T-helper 2 cell treated with Interferon-gamma antibody and Interleukin-4, amounts not matched to agents 5 μg/mL and 100 μg/mL, for 36 hours (primary cell): ENCODE measurements at regions not wholly inside any gene's neighbourhood (a gene's known extent, or its start where the extent isn't known, plus 50 kb on each side); places are given as distances from the start of the nearest gene placed in this dataset.
A peak's percentile ranks its signal among the peaks of the same experiment; 100 is the strongest.

ENCODE experiments used
- DNase-seq: peaks from one replicate; pipeline ENCODE4 v3.0.0; 2021; ENCODE audit warnings: low spot score
- H3K27ac Mint-ChIP-seq: one replicate; pipeline ENCODE4 v1.8.0; 2021; ENCODE audit warnings: mild to moderate bottlenecking, mixed read lengths
- H3K27me3 Mint-ChIP-seq: one replicate; pipeline ENCODE4 v1.8.0; 2021; ENCODE audit warnings: low read depth, mixed read lengths
- H3K36me3 Mint-ChIP-seq: one replicate; pipeline ENCODE4 v1.8.0; 2021; ENCODE audit warnings: low read depth, mixed read lengths
- H3K4me1 Mint-ChIP-seq: one replicate; pipeline ENCODE4 v1.8.0; 2021; ENCODE audit warnings: low read depth, mixed read lengths
- H3K4me3 Mint-ChIP-seq: one replicate; pipeline ENCODE4 v1.8.0; 2022; ENCODE audit warnings: mild to moderate bottlenecking, moderate library complexity, mixed read lengths
- H3K9me3 Mint-ChIP-seq: one replicate; pipeline ENCODE4 v1.8.0; 2021; ENCODE audit warnings: mixed read lengths

DNA sequence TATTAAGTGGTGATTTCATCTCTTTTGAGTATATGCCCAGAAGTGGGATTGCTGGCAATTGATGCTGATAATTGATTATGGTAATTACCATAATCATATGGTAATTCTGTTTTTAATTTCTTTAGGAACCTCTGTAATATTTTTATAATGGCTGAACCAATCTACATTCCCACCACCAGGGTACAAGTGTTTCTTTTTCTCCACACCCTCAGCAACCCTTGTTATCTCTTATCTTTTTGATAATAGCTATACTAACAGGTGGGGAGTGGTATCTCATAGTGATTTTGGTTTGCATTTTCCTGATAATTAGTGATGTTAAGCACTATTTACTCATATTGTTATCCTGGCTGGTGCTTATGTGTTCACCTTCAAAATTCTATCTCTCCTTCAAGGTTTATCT is 212.6 kb downstream of the FMR1NB start:
- Mint-ChIP-seq H3K36me3 (no peaks in the 10 kb centered on the region), H3K4me3 (no peak overlapping the region), H3K9me3 (no peaks in the 10 kb centered on the region), H3K27ac (no peak overlapping the region), H3K4me1 (no peaks in the 10 kb centered on the region), H3K27me3 (no peaks in the 10 kb centered on the region)
- no peak for DNase-seq

DNA sequence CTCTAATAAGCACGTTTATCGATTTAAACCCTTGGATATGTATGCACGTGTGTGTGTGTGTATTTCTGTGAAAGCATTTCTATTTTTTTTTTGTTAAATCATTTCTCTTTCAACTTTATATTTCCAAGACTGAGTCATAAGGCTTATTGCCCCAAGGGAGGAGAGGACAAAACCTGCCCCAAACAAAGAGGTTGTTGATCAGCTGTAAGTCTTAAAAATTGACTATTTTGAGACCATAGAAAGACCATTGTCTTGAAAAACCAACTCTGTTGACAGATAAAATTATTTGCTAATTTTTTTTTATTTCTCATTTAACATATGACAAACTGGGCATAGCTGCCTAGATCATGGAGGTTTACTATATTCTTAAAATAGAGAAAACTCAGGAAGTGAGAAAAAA is 222.4 kb downstream of the FMR1NB start:
- H3K36me3 Mint-ChIP-seq = no peaks in the 10 kb centered on the region
- H3K4me3 Mint-ChIP-seq = no peak overlapping the region
- no peak for DNase-seq
- H3K27ac Mint-ChIP-seq = no peak overlapping the region
- H3K4me1 Mint-ChIP-seq = no peaks in the 10 kb centered on the region
- H3K9me3 Mint-ChIP-seq = peaks cover 13% of the 10 kb centered on the region
- no peaks in the 10 kb centered on the region for H3K27me3 Mint-ChIP-seq

DNA sequence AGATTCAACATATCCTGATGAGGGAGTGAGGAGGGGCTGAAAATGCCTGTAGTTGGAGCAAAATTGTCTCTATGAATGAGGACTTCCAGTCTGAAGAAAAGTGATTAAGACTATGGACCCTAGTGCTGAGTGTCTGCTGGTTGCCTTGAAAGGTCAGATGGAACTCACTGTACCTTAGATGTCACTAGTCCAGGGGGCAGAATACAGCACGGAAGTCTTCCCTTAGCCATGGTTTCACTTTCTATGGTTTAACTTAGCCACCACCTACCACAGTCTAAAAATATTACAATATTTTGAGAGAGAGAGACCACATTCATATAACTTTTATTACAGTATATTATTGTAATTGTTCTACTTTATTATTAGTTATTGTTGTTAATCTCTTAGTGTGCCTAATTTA is 223.1 kb downstream of the FMR1NB start:
- no peak overlapping the region for H3K27ac Mint-ChIP-seq
- H3K9me3 Mint-ChIP-seq = peaks cover 13% of the 10 kb centered on the region
- DNase-seq = no peak

DNA sequence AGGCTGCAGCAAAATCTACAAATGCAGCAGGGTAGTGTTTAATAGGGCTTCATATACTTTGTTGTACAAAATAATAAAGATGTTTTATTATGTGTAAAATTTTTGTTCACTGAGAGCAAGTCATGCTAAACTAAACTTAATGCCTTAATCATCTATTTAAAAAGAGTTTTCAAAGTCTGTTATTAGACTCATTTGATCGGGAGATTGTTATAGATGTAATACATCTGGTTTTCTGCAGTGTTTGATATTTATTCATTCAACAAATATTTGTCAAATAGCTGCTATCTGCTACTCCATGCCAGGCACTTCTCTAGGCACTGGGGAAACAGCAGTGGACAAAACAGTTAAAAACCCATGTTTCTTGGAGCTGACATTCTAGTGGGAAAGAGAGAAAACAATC is 233.6 kb downstream of the FMR1NB start:
- Mint-ChIP-seq H3K9me3 (no peaks in the 10 kb centered on the region), H3K4me3 (no peak overlapping the region), H3K27ac (no peak overlapping the region), H3K36me3 (no peaks in the 10 kb centered on the region), H3K4me1 (no peaks in the 10 kb centered on the region), H3K27me3 (no peaks in the 10 kb centered on the region)
- DNase-seq = no peak

More for the DNA sequence above, 223.1 kb downstream of the FMR1NB start:
- H3K27me3 Mint-ChIP-seq = no peaks in the 10 kb centered on the region
- H3K36me3 Mint-ChIP-seq = no peaks in the 10 kb centered on the region
- H3K4me1 Mint-ChIP-seq = no peaks in the 10 kb centered on the region
- no peak overlapping the region for H3K4me3 Mint-ChIP-seq

DNA sequence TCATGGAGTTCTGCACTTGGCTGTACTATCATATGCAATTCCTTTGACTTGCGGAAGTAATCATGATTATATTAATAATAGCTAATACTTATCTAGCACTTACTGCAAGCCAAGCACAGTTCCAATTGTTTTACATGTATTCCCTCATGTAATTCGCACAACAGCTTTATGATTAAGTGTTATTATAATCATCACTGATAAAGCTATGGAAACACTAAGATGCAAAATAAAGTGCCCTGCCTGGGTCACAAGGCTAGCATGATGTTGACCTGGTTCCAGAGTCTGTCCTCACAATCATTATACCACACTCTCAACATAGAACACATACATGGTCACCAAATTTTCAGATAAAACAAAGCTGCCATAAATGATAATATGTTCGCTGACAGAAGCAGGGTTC is 234.6 kb downstream of the FMR1NB start:
- DNase-seq = no peak
- Mint-ChIP-seq H3K9me3 (no peaks in the 10 kb centered on the region), H3K36me3 (no peaks in the 10 kb centered on the region), H3K27me3 (no peaks in the 10 kb centered on the region), H3K4me1 (no peaks in the 10 kb centered on the region), H3K27ac (no peak overlapping the region), H3K4me3 (no peak overlapping the region)

DNA sequence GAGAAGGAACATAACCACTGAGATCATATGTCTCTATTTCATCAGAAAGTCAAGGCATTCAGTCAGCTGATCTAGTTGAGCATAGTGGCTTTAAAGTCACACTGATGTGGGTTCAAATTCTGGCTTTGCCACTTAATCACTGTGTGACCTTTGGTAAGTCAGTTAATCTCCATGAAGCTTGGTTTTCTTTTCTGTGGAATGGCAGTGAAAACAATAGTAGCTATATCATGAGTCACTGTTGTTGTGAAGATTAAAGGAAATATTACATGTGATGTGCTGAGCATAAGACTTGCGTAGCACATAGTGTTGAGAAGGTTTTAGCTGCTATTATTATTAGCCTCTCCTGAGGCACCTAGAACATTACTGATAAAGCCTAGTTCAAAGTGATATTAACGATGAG is 242.2 kb downstream of the FMR1NB start:
- no peaks in the 10 kb centered on the region for H3K27me3 Mint-ChIP-seq
- H3K36me3 Mint-ChIP-seq = no peaks in the 10 kb centered on the region
- no peak overlapping the region for H3K27ac Mint-ChIP-seq
- no peaks in the 10 kb centered on the region for H3K9me3 Mint-ChIP-seq
- DNase-seq = no peak
- H3K4me3 Mint-ChIP-seq = no peak overlapping the region
- peaks cover 4% of the 10 kb centered on the region for H3K4me1 Mint-ChIP-seq

DNA sequence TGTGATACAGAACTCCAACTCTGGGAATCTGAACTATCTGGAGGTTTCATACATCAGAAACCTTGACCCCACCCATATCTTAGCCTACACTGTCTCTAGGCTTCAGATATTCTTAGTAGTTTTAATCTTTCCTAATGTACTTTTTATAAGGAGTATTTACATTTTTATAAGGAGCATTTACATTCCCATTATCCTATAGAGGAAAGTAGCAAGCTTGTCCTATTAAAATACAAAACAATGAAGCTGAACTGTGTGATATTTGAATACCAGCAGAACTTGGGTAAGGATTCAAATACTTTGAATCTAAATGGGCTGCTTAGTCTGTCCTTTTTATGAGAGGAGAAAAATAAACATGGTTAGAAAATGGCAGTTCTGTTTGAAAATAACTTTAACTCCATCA is 247.4 kb downstream of the FMR1NB start:
- Mint-ChIP-seq H3K27me3 (no peaks in the 10 kb centered on the region), H3K9me3 (peaks cover 7% of the 10 kb centered on the region), H3K4me1 (peaks cover 4% of the 10 kb centered on the region), H3K27ac (no peak overlapping the region), H3K4me3 (no peak overlapping the region), H3K36me3 (no peaks in the 10 kb centered on the region)
- no peak for DNase-seq

DNA sequence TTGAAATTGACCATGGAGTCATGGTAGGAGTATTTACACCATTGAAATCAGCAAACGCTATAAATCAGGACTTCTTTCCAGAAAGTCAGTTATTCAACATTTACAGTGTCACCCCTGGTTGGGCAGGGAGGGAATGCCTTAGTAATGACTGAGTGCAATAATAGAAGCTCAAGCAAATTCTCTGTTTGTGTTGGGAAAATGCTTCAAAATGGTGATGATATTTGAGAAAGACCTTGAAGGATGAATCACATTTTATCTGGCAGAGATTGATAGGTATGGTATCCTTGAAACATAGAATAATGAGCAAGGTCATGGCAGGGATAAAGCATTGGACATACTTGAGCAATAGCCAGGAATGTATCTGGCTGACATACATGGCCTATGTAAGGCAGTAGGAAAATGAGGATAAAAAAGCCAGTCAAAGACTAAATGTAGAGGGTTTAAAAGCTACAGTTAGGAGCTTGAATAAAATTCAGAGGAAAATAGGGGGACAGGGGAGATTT is 248.7 kb downstream of the FMR1NB start:
- Mint-ChIP-seq H3K36me3 (no peaks in the 10 kb centered on the region), H3K4me1 (peaks cover 4% of the 10 kb centered on the region), H3K27ac (no peak overlapping the region), H3K27me3 (no peaks in the 10 kb centered on the region), H3K4me3 (no peak overlapping the region), H3K9me3 (peaks cover 7% of the 10 kb centered on the region)
- no peak for DNase-seq

DNA sequence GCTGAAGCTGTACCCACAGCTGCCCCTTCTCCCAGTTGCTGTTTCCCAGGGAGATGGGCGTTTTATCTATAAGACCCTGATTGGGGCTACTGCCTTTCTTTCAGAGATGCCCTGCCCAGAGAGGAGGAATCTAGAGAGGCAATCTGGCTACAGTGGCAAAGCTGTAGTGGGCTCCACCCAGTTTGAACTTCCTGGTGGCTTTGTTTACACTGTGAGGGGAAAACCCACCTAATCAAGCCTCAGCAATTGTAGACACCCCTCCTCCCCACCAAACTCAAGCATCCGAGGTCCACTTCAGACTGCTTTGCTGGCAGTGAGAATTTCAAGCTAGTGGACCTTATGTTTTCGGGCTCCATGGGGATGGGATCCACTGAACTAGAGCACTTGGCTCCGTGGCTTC is 240.4 kb upstream of the AFF2 start:
- Mint-ChIP-seq H3K9me3 (peaks cover 45% of the 10 kb centered on the region), H3K4me3 (no peak overlapping the region), H3K27ac (no peak overlapping the region), H3K4me1 (no peaks in the 10 kb centered on the region), H3K27me3 (no peaks in the 10 kb centered on the region), H3K36me3 (no peaks in the 10 kb centered on the region)
- no peak for DNase-seq

DNA sequence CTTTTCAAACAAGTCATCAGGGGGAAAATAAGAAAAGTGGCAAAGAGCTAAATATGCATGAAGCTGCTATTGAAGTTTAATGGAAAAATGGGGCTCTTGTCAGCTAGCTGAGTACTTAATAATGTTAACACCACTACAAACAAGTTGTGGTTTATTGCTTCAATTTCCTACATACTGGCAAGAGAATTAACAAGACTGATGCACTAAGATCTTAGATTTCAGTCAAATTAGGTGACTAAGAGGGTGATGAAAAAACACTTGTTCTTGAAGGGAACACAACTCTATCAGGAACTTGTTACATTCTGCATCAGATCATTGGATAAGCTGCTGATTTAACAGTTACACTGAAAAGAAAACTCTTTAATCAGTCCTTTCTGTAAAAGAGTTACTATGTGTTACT is 234.6 kb upstream of the AFF2 start:
- H3K36me3 Mint-ChIP-seq = no peaks in the 10 kb centered on the region
- H3K27ac Mint-ChIP-seq = no peak overlapping the region
- no peak overlapping the region for H3K4me3 Mint-ChIP-seq
- no peaks in the 10 kb centered on the region for H3K27me3 Mint-ChIP-seq
- peaks cover 28% of the 10 kb centered on the region for H3K9me3 Mint-ChIP-seq
- no peak for DNase-seq
- peaks cover 12% of the 10 kb centered on the region for H3K4me1 Mint-ChIP-seq

DNA sequence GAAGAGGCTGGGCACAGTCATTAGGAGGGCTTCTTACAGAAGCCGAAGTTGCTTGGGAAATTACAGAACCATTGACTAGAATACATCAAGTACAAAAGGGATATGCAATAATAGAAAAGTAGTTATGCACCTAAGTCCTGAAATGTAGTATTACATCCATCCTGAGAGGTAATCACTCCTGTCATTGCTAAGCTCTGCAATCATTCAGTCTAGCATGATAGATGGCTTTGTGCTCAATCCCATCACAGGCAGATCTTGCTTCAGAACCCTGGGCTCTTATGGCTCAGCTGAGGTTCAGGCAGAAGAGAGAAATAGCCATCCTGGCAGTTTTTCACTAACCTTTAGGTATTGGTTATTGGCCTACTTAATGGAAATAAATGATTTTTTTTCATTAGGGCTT is 231.7 kb upstream of the AFF2 start:
- no peaks in the 10 kb centered on the region for H3K27me3 Mint-ChIP-seq
- H3K4me1 Mint-ChIP-seq = peaks cover 15% of the 10 kb centered on the region

DNA sequence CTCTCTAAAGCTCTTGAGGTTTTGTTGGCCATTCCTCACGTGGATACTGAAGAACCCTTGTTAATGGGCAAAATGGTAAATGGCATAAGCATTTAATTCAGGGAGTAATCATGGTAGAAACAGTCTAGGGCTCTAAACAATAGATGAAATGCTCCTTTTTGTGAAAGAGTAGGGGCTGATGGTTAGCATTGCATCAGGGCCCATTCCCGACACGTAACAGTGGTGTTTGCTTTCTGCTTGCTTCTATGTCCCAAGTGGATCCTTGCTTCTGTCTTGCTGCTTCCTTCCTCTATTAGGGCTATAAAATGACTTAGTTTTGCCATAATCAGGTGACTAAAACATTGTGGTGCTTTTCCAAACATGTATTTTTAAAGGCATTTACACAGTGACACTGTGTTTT is 230.9 kb upstream of the AFF2 start:
- no peak for DNase-seq
- H3K27me3 Mint-ChIP-seq = no peaks in the 10 kb centered on the region
- no peak overlapping the region for H3K27ac Mint-ChIP-seq
- peaks cover 2% of the 10 kb centered on the region for H3K9me3 Mint-ChIP-seq
- no peaks in the 10 kb centered on the region for H3K36me3 Mint-ChIP-seq
- no peak overlapping the region for H3K4me3 Mint-ChIP-seq
- peaks cover 15% of the 10 kb centered on the region for H3K4me1 Mint-ChIP-seq

More for the DNA sequence above, 231.7 kb upstream of the AFF2 start:
- no peak for DNase-seq
- Mint-ChIP-seq H3K9me3 (peaks cover 6% of the 10 kb centered on the region), H3K4me3 (no peak overlapping the region), H3K36me3 (no peaks in the 10 kb centered on the region), H3K27ac (no peak overlapping the region)

DNA sequence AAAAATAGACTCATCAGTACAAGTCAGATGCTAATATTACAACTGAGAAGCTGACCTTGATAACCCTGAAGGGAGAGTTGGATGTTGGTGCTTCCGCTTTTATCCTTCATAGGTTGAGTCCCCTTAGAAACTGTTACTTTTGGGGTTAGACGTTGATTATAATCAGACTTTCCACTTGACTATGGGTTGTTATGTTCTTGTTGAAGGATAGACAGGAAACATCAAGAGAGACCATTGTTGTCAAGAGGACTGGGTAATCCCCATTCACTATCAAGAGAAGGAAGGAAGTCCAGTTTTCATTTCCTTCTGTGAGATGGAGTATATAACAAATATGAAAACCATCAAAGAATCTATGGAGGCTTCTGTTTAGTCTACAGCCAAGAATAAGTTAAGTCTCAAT is 229.9 kb upstream of the AFF2 start:
- peaks cover 8% of the 10 kb centered on the region for H3K9me3 Mint-ChIP-seq
- H3K4me3 Mint-ChIP-seq = no peak overlapping the region
- H3K4me1 Mint-ChIP-seq = peaks cover 15% of the 10 kb centered on the region
- H3K27ac Mint-ChIP-seq = no peak overlapping the region
- no peak for DNase-seq
- H3K27me3 Mint-ChIP-seq = no peaks in the 10 kb centered on the region
- H3K36me3 Mint-ChIP-seq = peaks cover 3% of the 10 kb centered on the region

DNA sequence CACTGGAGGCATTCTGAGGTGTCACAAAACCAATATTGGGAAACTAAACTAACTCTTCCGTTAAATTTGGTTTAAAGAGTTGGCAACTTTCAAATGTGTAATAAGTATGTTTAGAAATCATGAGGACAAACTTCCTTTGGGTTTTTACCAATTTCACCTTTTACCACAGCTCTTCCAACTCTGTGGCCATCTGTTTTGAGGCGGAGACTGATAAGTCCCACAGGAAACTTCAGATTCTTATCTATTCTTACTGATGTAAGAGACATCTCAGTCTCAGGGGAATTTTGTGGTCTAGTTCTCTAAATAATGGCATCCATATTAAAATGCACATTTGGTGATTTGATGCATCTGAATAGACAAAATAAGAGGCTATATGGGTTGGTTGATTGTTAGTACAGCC is 229.2 kb upstream of the AFF2 start:
- H3K9me3 Mint-ChIP-seq = peaks cover 8% of the 10 kb centered on the region
- peaks cover 3% of the 10 kb centered on the region for H3K36me3 Mint-ChIP-seq
- no peaks in the 10 kb centered on the region for H3K27me3 Mint-ChIP-seq
- no peak overlapping the region for H3K4me3 Mint-ChIP-seq
- no peak overlapping the region for H3K27ac Mint-ChIP-seq
- H3K4me1 Mint-ChIP-seq = peaks cover 12% of the 10 kb centered on the region
- DNase-seq = no peak

DNA sequence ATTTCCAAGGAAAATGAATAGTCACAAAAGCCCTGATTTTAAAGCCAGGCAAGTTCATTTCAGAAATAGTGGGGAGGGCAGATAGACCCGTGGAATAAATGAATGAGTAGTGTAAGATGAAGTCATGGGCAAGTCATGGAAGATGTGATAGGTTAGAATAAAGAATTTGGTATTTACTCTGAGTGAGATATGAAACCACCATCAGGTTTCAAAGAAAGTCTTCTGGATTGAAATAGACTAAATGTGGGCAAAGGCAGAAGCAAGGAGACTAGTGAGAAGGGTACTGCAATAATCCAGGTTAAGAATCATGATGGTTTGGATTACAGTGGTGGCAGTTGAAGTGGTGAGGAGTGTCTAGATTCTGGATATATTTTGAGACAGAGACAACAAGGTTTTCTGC is 218.5 kb upstream of the AFF2 start:
- peak overlapping the region; percentile 17 for H3K4me3 Mint-ChIP-seq
- H3K4me1 Mint-ChIP-seq = peaks cover 27% of the 10 kb centered on the region
- no peaks in the 10 kb centered on the region for H3K27me3 Mint-ChIP-seq
- DNase-seq = peak; percentile 4
- peaks cover 6% of the 10 kb centered on the region for H3K36me3 Mint-ChIP-seq
- peaks cover 5% of the 10 kb centered on the region for H3K9me3 Mint-ChIP-seq
- H3K27ac Mint-ChIP-seq = no peak overlapping the region
